ENCODE measurements at regions not wholly inside any gene's neighbourhood (a gene's known extent, or its start where the extent isn't known, plus 50 kb on each side); places are given as distances from the start of the nearest gene placed in this dataset.

GRCh38 chr2:41903474-41904135 is 144.2 kb upstream of the PKDCC start:
- DNase-seq: no peak

- DNase-seq: no peak
These were observed 143.4 kb upstream of the PKDCC start for GRCh38 chr2:41904459-41904858.

- no peak for DNase-seq
These were observed 142.1 kb upstream of the PKDCC start for GRCh38 chr2:41905597-41906337.

- no peak for DNase-seq
These were observed 141.5 kb upstream of the PKDCC start for GRCh38 chr2:41906338-41906725.

GRCh38 chr2:41907141-41907540 is 140.7 kb upstream of the PKDCC start:
- DNase-seq: no peak

GRCh38 chr2:41907771-41908207 is 140.0 kb upstream of the PKDCC start:
- DNase-seq: no peak

GRCh38 chr2:41908349-41908748 is 139.5 kb upstream of the PKDCC start:
- DNase-seq: no peak

GRCh38 chr2:41909584-41909983 is 138.2 kb upstream of the PKDCC start:
- DNase-seq: no peak

GRCh38 chr2:41910126-41910525 is 137.7 kb upstream of the PKDCC start:
- DNase-seq: no peak

- no peak for DNase-seq
These were observed 136.8 kb upstream of the PKDCC start for GRCh38 chr2:41911033-41911432.

GRCh38 chr2:41912337-41912736 is 135.5 kb upstream of the PKDCC start:
- DNase-seq: no peak

- no peak for DNase-seq
These were observed 135.0 kb upstream of the PKDCC start for GRCh38 chr2:41912776-41913175.

- no peak for DNase-seq
These were observed 134.5 kb upstream of the PKDCC start for GRCh38 chr2:41913311-41913710.

GRCh38 chr2:41913921-41914609 is 133.8 kb upstream of the PKDCC start:
- no peak for DNase-seq

- DNase-seq: no peak
These were observed 132.9 kb upstream of the PKDCC start for GRCh38 chr2:41914936-41915335.

- DNase-seq: no peak
These were observed 131.6 kb upstream of the PKDCC start for GRCh38 chr2:41916177-41916576.

GRCh38 chr2:41917587-41917986 is 130.2 kb upstream of the PKDCC start:
- no peak for DNase-seq

GRCh38 chr2:41919135-41919534 is 128.7 kb upstream of the PKDCC start:
- no peak for DNase-seq

GRCh38 chr2:41920181-41920580 is 127.6 kb upstream of the PKDCC start:
- no peak for DNase-seq

- DNase-seq: no peak
These were observed 127.0 kb upstream of the PKDCC start for GRCh38 chr2:41920812-41921211.

- DNase-seq: no peak
These were observed 125.6 kb upstream of the PKDCC start for GRCh38 chr2:41922177-41922576.

GRCh38 chr2:41923156-41923786 is 124.5 kb upstream of the PKDCC start:
- DNase-seq: no peak

GRCh38 chr2:41924024-41924423 is 123.8 kb upstream of the PKDCC start:
- DNase-seq: no peak
